ENCODE measurements at regions not wholly inside any gene's neighbourhood (a gene's known extent, or its start where the extent isn't known, plus 50 kb on each side); places are given as distances from the start of the nearest gene placed in this dataset.

GRCh38 chr2:145484448-145485097 is 964.7 kb upstream of the ZEB2 start:
- peak; percentile 22 for DNase-seq

GRCh38 chr2:145483854-145484253 is 963.9 kb upstream of the ZEB2 start:
- no peak overlapping the region for H2AFZ ChIP-seq (ENCODE audit: insufficient read depth, low read depth, low read length, poor library complexity, severe bottlenecking)
- H3K4me2 ChIP-seq (replicated peaks; ENCODE audit: low read depth, low read length, poor library complexity, severe bottlenecking): no peak overlapping the region
- no peak overlapping the region for H3K27ac ChIP-seq (ENCODE audit: low read length in 2 of 2)
- Mint-ChIP-seq H3K9me3 (ENCODE audit: insufficient read depth) (no peaks in the 10 kb centered on the region), H3K4me3 (no peak overlapping the region), H3K4me1 (peaks cover 3% of the 10 kb centered on the region), H3K27me3 (no peaks in the 10 kb centered on the region), H3K27ac (no peak overlapping the region)
- H3K36me3 ChIP-seq (replicated peaks in 1 of 2; ENCODE audit: control extremely low read depth in 1 of 2, control insufficient read depth in 1 of 2, extremely low read depth in 1 of 2, insufficient read depth in 2 of 2, low read length in 1 of 2): no peaks in the 10 kb centered on the region
- H3K4me3 ChIP-seq (ENCODE audit: control extremely low read depth in 1 of 5, extremely low read depth in 1 of 5, insufficient read depth in 1 of 5, low read depth in 2 of 5, low read length in 4 of 5): no peak overlapping the region
- no peak overlapping the region for H3K9ac ChIP-seq (ENCODE audit: low read length)
- intact Hi-C loops (cut with micrococcal nuclease): no loop called here
- H3K4me1 ChIP-seq (ENCODE audit: control insufficient read depth in 2 of 2, insufficient read depth in 2 of 2, low read length in 2 of 2): no peaks in the 10 kb centered on the region
- POLR2A ChIA-PET: no interaction called here
- CTCF ChIA-PET: interaction anchor here (0.7 to 2.0 kb wide), 3 partner anchors 11 to 1322 kb away, joined by 3 to 5 read pairs (median 4); no protein-coding TSS in a partner anchor
- no peak for TF ChIP-seq CTCF (IDR thresholded peaks at IDR 0.05)
- no peak for TF ChIP-seq EZH2 (IDR thresholded peaks at IDR 0.05; ENCODE audit: borderline replicate concordance, insufficient read depth, low read depth, low read length, poor library complexity, severe bottlenecking)
- H4K20me1 ChIP-seq (ENCODE audit: control insufficient read depth, insufficient read depth, low read length, poor library complexity, severe bottlenecking): no peaks in the 10 kb centered on the region
- H3K79me2 ChIP-seq (ENCODE audit: control insufficient read depth, insufficient read depth, low read length): no peaks in the 10 kb centered on the region
- H3K27me3 ChIP-seq (replicated peaks in 1 of 4; ENCODE audit: control extremely low read depth in 1 of 4, control insufficient read depth in 3 of 4, insufficient read depth in 4 of 4, low read length in 3 of 4): no peaks in the 10 kb centered on the region
- DNase-seq (no peak), ATAC-seq (ENCODE audit: low read depth) (no peak)
- no CpG with 5 or more reads among the region's 3 CpGs for WGBS (ENCODE audit: insufficient coverage)
- no peaks in the 10 kb centered on the region for H3K9me3 ChIP-seq (ENCODE audit: control extremely low read depth in 1 of 3, control insufficient read depth in 2 of 3, insufficient read depth in 1 of 3, low read length in 2 of 3)

More at GRCh38 chr2:145484448-145485097, 964.7 kb upstream of the ZEB2 start:
- ChIA-PET CTCF (interaction anchor here (0.7 to 2.0 kb wide), 3 partner anchors 11 to 1323 kb away, joined by 3 to 5 read pairs (median 4); no protein-coding TSS in a partner anchor), POLR2A (no interaction called here)
- H2AFZ ChIP-seq (ENCODE audit: insufficient read depth, low read depth, low read length, poor library complexity, severe bottlenecking): no peak overlapping the region
- no peak overlapping the region for H3K4me2 ChIP-seq (replicated peaks; ENCODE audit: low read depth, low read length, poor library complexity, severe bottlenecking)
- H3K9me3 ChIP-seq (ENCODE audit: control extremely low read depth in 1 of 3, control insufficient read depth in 2 of 3, insufficient read depth in 1 of 3, low read length in 2 of 3): no peaks in the 10 kb centered on the region
- peak; percentile 55 for TF ChIP-seq CTCF (IDR thresholded peaks at IDR 0.05)
- no peak for TF ChIP-seq EZH2 (IDR thresholded peaks at IDR 0.05; ENCODE audit: borderline replicate concordance, insufficient read depth, low read depth, low read length, poor library complexity, severe bottlenecking)
- no peak overlapping the region for H3K27ac ChIP-seq (ENCODE audit: low read length in 2 of 2)
- H3K9ac ChIP-seq (ENCODE audit: low read length): no peak overlapping the region
- Mint-ChIP-seq H3K27me3 (no peaks in the 10 kb centered on the region), H3K9me3 (ENCODE audit: insufficient read depth) (no peaks in the 10 kb centered on the region), H3K4me3 (no peak overlapping the region), H3K4me1 (peaks cover 3% of the 10 kb centered on the region), H3K27ac (no peak overlapping the region)
- ATAC-seq (ENCODE audit: low read depth): no peak
- no peaks in the 10 kb centered on the region for H3K36me3 ChIP-seq (replicated peaks in 1 of 2; ENCODE audit: control extremely low read depth in 1 of 2, control insufficient read depth in 1 of 2, extremely low read depth in 1 of 2, insufficient read depth in 2 of 2, low read length in 1 of 2)
- no peak overlapping the region for H3K4me3 ChIP-seq (ENCODE audit: control extremely low read depth in 1 of 5, extremely low read depth in 1 of 5, insufficient read depth in 1 of 5, low read depth in 2 of 5, low read length in 4 of 5)
- no peaks in the 10 kb centered on the region for H3K4me1 ChIP-seq (ENCODE audit: control insufficient read depth in 2 of 2, insufficient read depth in 2 of 2, low read length in 2 of 2)
- no peaks in the 10 kb centered on the region for H4K20me1 ChIP-seq (ENCODE audit: control insufficient read depth, insufficient read depth, low read length, poor library complexity, severe bottlenecking)
- intact Hi-C loops (cut with micrococcal nuclease): no loop called here
- H3K27me3 ChIP-seq (replicated peaks in 1 of 4; ENCODE audit: control extremely low read depth in 1 of 4, control insufficient read depth in 3 of 4, insufficient read depth in 4 of 4, low read length in 3 of 4): no peaks in the 10 kb centered on the region
- H3K79me2 ChIP-seq (ENCODE audit: control insufficient read depth, insufficient read depth, low read length): no peaks in the 10 kb centered on the region
